ENCODE measurements at regions not wholly inside any gene's neighbourhood (a gene's known extent, or its start where the extent isn't known, plus 50 kb on each side); places are given as distances from the start of the nearest gene placed in this dataset.

DNA sequence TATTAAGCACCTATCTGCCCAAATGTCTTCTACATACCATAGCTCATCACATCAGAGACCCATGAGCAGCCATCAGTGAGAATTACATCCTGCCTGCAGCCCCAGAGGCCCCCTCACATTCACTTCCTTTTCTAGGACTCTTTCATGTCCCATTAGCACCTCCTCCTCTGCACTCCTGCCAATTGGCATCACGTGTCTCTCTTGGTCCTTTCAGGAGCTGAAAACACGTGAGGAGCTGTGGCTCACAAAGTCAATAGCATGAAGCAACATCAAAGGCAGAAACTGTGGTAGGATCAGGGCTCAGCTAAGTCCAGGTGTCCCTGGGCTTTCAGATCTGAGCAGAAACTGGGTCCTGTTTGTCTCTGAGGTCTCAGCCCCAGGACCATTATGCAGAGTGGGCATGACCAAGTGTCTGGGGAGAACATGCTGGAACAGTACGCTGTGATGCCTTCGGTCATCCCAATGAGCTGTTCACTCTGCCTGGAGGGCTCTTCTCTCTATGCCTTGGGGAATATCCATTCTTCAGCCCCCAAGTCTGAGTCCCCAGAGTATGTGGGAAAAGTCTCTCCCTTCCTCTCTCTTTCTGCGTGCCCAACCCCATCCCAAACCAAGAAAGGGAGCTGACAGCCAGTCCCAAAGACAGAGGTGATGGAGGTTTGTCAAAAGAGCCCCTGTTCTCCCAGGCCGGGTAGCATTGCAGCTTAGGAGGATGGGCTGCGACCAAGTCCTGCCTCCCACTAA, 457.0 kb upstream of the CDH5 start:
- TF ChIP-seq FOXP2 (optimal IDR thresholded peaks at IDR 0.05; ENCODE audit: control extremely low read depth, extremely low read length, insufficient read depth): no peak
- no peak for TF ChIP-seq EZH2 (IDR thresholded peaks at IDR 0.05)
- TF ChIP-seq POLR2AphosphoS5 (IDR thresholded peaks at IDR 0.05; ENCODE audit: borderline replicate concordance, low read depth, low read length): no peak
